B cell (primary cell): ENCODE measurements at regions not wholly inside any gene's neighbourhood (a gene's known extent, or its start where the extent isn't known, plus 50 kb on each side); places are given as distances from the start of the nearest gene placed in this dataset.
"Not testable (repeated sequence)": the region's sequence is repeated elsewhere in the genome, so short reads cannot be mapped to it uniquely, and the experiment has no call there.

Source experiments
- ATAC-seq: fragments of 200-7000 bp; cut with Tn5 transposase; one replicate; pipeline ENCODE4 v1.10.0; 2021; ENCODE audit warnings: low read depth, mild to moderate bottlenecking, moderate number of reproducible peaks, moderate library complexity
- CTCF ChIA-PET: fragments of 350-600 bp; sonication (Branson Sonifier 250); formaldehyde crosslinking; loops from one replicate; lab custom pipeline; 2021; ENCODE audit warnings: antibody characterized with exemption, inconsistent platforms; lab: Charles Lee
- POLR2A ChIA-PET: fragments of 350-600 bp; sonication (Branson Sonifier 250); formaldehyde crosslinking; loops from one replicate; lab custom pipeline; 2021; ENCODE audit warnings: antibody characterized with exemption; lab: Charles Lee
- DNase-seq: peaks from one replicate; pipeline ENCODE4 v3.0.0; 2013
- H2AFZ ChIP-seq: 2 replicates; pipeline ENCODE4 v1.6.1; 2012; ENCODE audit warnings: mild to moderate bottlenecking, low read depth, low read length; ENCODE audit not compliant: insufficient read depth, poor library complexity, severe bottlenecking
- H3K27ac ChIP-seq, 2 donors: 1 replicate in 1 of 2; 2 replicates in 1 of 2; pipeline ENCODE4 v1.5.1; 2012 to 2013; ENCODE audit warnings: low read length in 2 of 2, mild to moderate bottlenecking in 2 of 2, moderate library complexity in 1 of 2
- H3K27me3 ChIP-seq, 4 experiments: fragments of 200-600 bp in 1 of 4; sonication (generic) in 1 of 4; replicated peaks in 1 of 4; 1 replicate in 2 of 4; 2 replicates in 2 of 4; pipeline versions ENCODE4 v1.6.1 to v1.7.0; 2013 to 2016; ENCODE audit warnings: low read length in 3 of 4, mild to moderate bottlenecking in 2 of 4, mixed read lengths in 1 of 4, moderate library complexity in 1 of 4; ENCODE audit not compliant: insufficient read depth in 4 of 4, control insufficient read depth in 3 of 4; ENCODE audit errors: control extremely low read depth in 1 of 4
- H3K36me3 ChIP-seq, 2 experiments: replicated peaks in 1 of 2; 1 replicate in 1 of 2; 2 replicates in 1 of 2; pipeline versions ENCODE4 v1.6.1 to v1.7.1; 2013; ENCODE audit warnings: low read length in 1 of 2; ENCODE audit not compliant: insufficient read depth in 2 of 2, control insufficient read depth in 1 of 2; ENCODE audit errors: control extremely low read depth in 1 of 2, extremely low read depth in 1 of 2
- H3K4me1 ChIP-seq, 2 donors: fragments of 200-600 bp in 1 of 2; sonication (generic) in 1 of 2; 1 replicate in 1 of 2; 2 replicates in 1 of 2; pipeline versions ENCODE4 v1.5.1 to v1.6.1; 2013 to 2017; ENCODE audit warnings: low read length in 2 of 2; ENCODE audit not compliant: control insufficient read depth in 2 of 2, insufficient read depth in 2 of 2
- H3K4me2 ChIP-seq: replicated peaks from 2 replicates; pipeline ENCODE3; 2012; ENCODE audit warnings: mild to moderate bottlenecking, low read depth, low read length; ENCODE audit not compliant: poor library complexity, severe bottlenecking
- H3K4me3 ChIP-seq, 5 experiments: fragments of 200-600 bp in 1 of 5; sonication (generic) in 1 of 5; 1 replicate in 3 of 5; 2 replicates in 2 of 5; pipeline versions ENCODE4 v1.5.1 to v1.7.0; 2011 to 2016; ENCODE audit warnings: low read length in 4 of 5, mild to moderate bottlenecking in 4 of 5, low read depth in 2 of 5, control low read depth in 1 of 5, moderate library complexity in 1 of 5; ENCODE audit not compliant: insufficient read depth in 1 of 5; ENCODE audit errors: control extremely low read depth in 1 of 5, extremely low read depth in 1 of 5
- H3K79me2 ChIP-seq: fragments of 200-600 bp; sonication (generic); one replicate; pipeline ENCODE4 v1.6.0; 2016; ENCODE audit warnings: low read length; ENCODE audit not compliant: control insufficient read depth, insufficient read depth
- H3K9ac ChIP-seq: fragments of 200-600 bp; sonication (generic); 2 replicates; pipeline ENCODE4 v1.6.1; 2017; ENCODE audit warnings: mild to moderate bottlenecking, low read length, moderate library complexity
- H3K9me3 ChIP-seq, 3 donors: one replicate each; pipeline versions ENCODE4 v1.6.1 to v1.7.1; 2013; ENCODE audit warnings: low read length in 2 of 3; ENCODE audit not compliant: control insufficient read depth in 2 of 3, insufficient read depth in 1 of 3; ENCODE audit errors: control extremely low read depth in 1 of 3
- H4K20me1 ChIP-seq: 2 replicates; pipeline ENCODE4 v1.6.0; 2012; ENCODE audit warnings: mild to moderate bottlenecking, low read length; ENCODE audit not compliant: insufficient read depth, control insufficient read depth, poor library complexity, severe bottlenecking
- H3K27ac Mint-ChIP-seq: one replicate; pipeline ENCODE4 v1.8.0; 2021; ENCODE audit warnings: mixed read lengths
- H3K27me3 Mint-ChIP-seq: one replicate; pipeline ENCODE4 v1.8.0; 2021; ENCODE audit warnings: mixed read lengths
- H3K4me1 Mint-ChIP-seq: one replicate; pipeline ENCODE4 v1.8.0; 2021; ENCODE audit warnings: mixed read lengths
- H3K4me3 Mint-ChIP-seq: one replicate; pipeline ENCODE4 v1.8.0; 2021; ENCODE audit warnings: mixed read lengths
- H3K9me3 Mint-ChIP-seq: one replicate; pipeline ENCODE4 v1.8.0; 2022; ENCODE audit warnings: mixed read lengths; ENCODE audit not compliant: insufficient read depth
- EZH2 ChIP-seq: IDR thresholded peaks from 2 replicates; pipeline ENCODE4 v1.6.1; 2012; ENCODE audit warnings: borderline replicate concordance, low read depth, mild to moderate bottlenecking, moderate library complexity, low read length; ENCODE audit not compliant: insufficient read depth, poor library complexity, severe bottlenecking
- WGBS: methylation state at CpG from one replicate; pipeline ENCODE4 v1.1.5; 2013; ENCODE audit warnings: missing lambda C conversion rate; ENCODE audit not compliant: insufficient coverage; 5-methylcytosine and 5-hydroxymethylcytosine counted together
- intact Hi-C: fragments of 100-400 bp; cut with micrococcal nuclease; formaldehyde crosslinking; loops from one replicate; pipeline ENCODE4 v1.10.0; 2022
- TF ChIP-seq, protein P1 (sequence below): fragments of 200-600 bp; IDR thresholded peaks from one replicate; pipeline ENCODE4 v1.8.0; 2022; ENCODE audit warnings: antibody characterized with exemption, mild to moderate bottlenecking

DNA sequence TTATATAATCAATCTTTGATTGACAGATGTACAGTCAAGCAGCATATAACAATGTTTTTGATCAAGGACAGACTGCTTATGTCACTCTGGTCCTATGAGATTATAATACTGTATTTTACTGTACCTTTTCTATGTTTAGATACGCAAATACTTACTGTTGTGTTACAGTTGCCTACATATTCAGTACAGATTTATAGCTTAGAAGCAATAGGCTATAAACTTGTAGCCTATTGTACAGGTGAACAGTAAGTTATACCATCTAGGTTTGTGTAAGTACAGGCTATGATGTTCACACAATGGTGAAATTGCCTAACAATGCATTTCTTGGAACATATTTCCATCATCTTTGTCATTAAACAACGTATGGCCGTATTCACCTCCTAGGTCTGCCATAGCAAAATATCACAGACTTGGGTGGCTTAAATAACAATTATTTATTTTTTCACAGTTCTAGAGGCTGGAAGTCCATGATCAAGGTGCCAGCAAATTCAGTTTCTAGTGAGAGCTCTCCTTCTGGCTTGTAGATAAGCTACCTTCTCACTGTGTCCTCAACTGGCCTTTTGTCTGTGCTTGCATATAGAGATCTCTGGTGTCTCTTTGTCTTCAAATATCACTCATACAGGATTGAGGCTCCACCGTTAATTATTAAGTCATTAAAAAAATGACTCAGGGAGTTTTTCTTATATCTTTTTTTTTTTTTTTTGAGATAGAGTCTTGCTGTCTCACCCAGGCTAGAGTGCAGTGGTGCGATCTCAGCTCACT lies 89.1 kb downstream of the EBLN2 start:
- POLR2A ChIA-PET, result interaction anchor here (0.7 kb wide), 1 partner anchor 19 kb away, joined by 3 read pairs; no protein-coding TSS in a partner anchor
- Histone ChIP-seq H3K36me3 (no peaks in the 10 kb centered on the region), H3K4me1 (no peaks in the 10 kb centered on the region), H4K20me1 (no peaks in the 10 kb centered on the region), H3K4me3 (no peak overlapping the region), H3K79me2 (no peaks in the 10 kb centered on the region), H2AFZ (no peak overlapping the region), H3K27me3 (peaks cover 0 to 2% (median 0%) of the 10 kb centered on the region in 4 experiments), H3K27ac (no peak overlapping the region), H3K9ac (no peak overlapping the region), H3K4me2 (no peak overlapping the region), H3K9me3 (no peaks in the 10 kb centered on the region)
- DNase-seq, result no peak
- no peak overlapping the region for H3K27ac Mint-ChIP-seq
- no peak overlapping the region for H3K4me3 Mint-ChIP-seq
- H3K9me3 Mint-ChIP-seq, result no peaks in the 10 kb centered on the region
- H3K27me3 Mint-ChIP-seq, result peaks cover 5% of the 10 kb centered on the region
- no peak for ATAC-seq
- no peak for TF ChIP-seq EZH2
- TF ChIP-seq, protein P1, sequence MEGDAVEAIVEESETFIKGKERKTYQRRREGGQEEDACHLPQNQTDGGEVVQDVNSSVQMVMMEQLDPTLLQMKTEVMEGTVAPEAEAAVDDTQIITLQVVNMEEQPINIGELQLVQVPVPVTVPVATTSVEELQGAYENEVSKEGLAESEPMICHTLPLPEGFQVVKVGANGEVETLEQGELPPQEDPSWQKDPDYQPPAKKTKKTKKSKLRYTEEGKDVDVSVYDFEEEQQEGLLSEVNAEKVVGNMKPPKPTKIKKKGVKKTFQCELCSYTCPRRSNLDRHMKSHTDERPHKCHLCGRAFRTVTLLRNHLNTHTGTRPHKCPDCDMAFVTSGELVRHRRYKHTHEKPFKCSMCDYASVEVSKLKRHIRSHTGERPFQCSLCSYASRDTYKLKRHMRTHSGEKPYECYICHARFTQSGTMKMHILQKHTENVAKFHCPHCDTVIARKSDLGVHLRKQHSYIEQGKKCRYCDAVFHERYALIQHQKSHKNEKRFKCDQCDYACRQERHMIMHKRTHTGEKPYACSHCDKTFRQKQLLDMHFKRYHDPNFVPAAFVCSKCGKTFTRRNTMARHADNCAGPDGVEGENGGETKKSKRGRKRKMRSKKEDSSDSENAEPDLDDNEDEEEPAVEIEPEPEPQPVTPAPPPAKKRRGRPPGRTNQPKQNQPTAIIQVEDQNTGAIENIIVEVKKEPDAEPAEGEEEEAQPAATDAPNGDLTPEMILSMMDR, result no peak
- intact Hi-C loops, result no loop called here
- no peaks in the 10 kb centered on the region for H3K4me1 Mint-ChIP-seq
- CTCF ChIA-PET, result no interaction called here
- 90% methylated on average over 2 of the region's 5 CpGs for WGBS

- H4K20me1 ChIP-seq, H2AFZ ChIP-seq, ATAC-seq, H3K27ac ChIP-seq, H3K36me3 ChIP-seq, intact Hi-C loops, H3K4me3 Mint-ChIP-seq, POLR2A ChIA-PET, H3K27me3 Mint-ChIP-seq, H3K9me3 ChIP-seq, H3K9ac ChIP-seq, H3K4me2 ChIP-seq, H3K27ac Mint-ChIP-seq, H3K4me1 ChIP-seq, DNase-seq, CTCF ChIA-PET, H3K9me3 Mint-ChIP-seq, H3K4me1 Mint-ChIP-seq, H3K4me3 ChIP-seq, H3K27me3 ChIP-seq, H3K79me2 ChIP-seq: not testable (repeated sequence)
- 96% methylated on average over 22 of the region's 22 CpGs for WGBS
These were observed 91.1 kb downstream of the EBLN2 start for GRCh38 chr3:73152571-73152970.

DNA sequence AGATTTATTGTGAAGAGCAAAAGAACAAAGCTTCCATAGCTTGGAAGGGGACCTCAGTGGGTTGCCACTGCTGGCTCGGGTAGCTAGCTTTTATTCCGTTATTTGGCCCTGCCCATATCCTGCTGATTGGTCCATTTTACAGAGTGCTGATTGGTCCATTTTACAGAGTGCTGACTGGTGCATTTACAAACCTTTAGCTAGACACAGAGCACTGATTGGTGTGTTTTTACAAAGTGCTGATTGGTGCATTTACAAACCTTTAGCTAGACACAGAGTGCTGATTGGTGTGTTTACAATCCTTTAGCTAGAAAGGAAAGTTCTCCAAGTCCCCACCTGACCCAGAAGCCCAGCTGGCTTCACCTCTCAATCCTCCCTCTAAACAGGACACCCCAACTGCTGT lies 91.6 kb downstream of the EBLN2 start:
- H3K9ac ChIP-seq, H3K27ac Mint-ChIP-seq, H3K4me1 ChIP-seq, H3K4me3 ChIP-seq, intact Hi-C loops, H3K27me3 Mint-ChIP-seq, H3K27ac ChIP-seq, H3K36me3 ChIP-seq, H3K9me3 Mint-ChIP-seq, H3K4me2 ChIP-seq, POLR2A ChIA-PET, H3K9me3 ChIP-seq, DNase-seq, H3K79me2 ChIP-seq, H2AFZ ChIP-seq, ATAC-seq, H3K27me3 ChIP-seq, H3K4me1 Mint-ChIP-seq, H3K4me3 Mint-ChIP-seq, CTCF ChIA-PET, H4K20me1 ChIP-seq: not testable (repeated sequence)
- 100% methylated on average over 1 of the region's 2 CpGs for WGBS
